HG02938 (cell line): ENCODE measurements at regions not wholly inside any gene's neighbourhood (a gene's known extent, or its start where the extent isn't known, plus 50 kb on each side); places are given as distances from the start of the nearest gene placed in this dataset.
"Not testable (repeated sequence)": the region's sequence is repeated elsewhere in the genome, so short reads cannot be mapped to it uniquely, and the experiment has no call there.

Experiments used
- ATAC-seq: cut with Tn5 transposase; IDR thresholded peaks from one replicate; pipeline ENCODE4 v1.9.1; 2021; ENCODE audit warnings: mild to moderate bottlenecking, moderate library complexity; ENCODE audit not compliant: unreplicated experiment

DNA sequence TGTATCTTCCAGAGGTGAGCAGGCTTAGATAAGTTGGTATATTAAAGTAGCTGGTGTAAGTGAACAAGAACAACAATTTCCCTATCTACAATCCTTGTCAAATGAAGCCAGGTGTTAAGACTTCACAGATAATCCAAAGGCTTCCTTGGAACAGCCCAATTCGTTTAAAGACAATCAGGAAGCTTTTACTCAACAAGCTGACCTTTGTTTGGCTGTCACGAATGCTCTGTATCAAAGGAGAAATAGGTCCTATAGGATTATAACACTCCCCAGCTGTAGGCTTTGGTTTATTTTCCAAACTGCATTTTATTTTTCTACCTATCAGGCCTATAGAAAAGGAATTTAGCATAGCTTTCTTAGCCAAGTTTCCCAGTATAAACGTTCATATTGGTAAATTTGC is 766.5 kb upstream of the GOT2 start:
- no peak for ATAC-seq

- ATAC-seq = no peak
These were observed 753.0 kb upstream of the GOT2 start for GRCh38 chr16:59487067-59487466.

DNA sequence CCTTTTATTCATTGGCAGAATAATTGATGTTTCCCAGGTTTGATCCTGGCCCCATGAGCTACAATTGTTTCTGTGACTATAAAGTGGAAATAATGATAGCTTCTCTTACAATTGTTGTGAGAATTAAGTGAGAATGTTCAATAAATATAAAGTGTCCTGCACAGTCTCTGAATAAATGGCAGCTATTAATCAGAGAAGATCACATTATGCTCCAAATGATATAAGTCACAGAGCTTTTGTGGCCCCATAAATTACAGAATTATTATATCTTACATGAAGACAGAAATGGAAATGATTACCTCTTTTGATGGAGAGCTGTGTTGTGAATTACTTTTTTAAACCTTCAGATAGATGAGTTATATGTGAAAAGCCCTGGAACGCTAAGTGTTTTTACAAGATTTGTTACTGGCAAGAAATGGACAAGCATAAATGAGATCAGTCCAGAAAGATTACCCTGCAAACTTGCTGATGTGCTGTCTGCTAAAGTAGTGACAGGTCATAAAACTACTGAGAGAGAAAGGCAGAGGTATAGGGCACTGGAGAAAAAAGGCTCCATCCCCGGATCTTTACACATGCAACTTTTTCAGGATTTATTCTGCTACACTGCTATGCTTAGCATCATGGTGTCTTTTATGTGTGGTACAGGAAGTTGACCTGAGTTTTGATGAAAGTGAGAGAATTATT is 750.9 kb upstream of the GOT2 start:
- no peak for ATAC-seq

GRCh38 chr16:59478838-59479237 is 744.7 kb upstream of the GOT2 start:
- ATAC-seq = no peak

GRCh38 chr16:59470556-59470955 is 736.4 kb upstream of the GOT2 start:
- no peak for ATAC-seq

GRCh38 chr16:59469266-59469665 is 735.1 kb upstream of the GOT2 start:
- no peak for ATAC-seq

GRCh38 chr16:59463776-59464175 is 729.7 kb upstream of the GOT2 start:
- ATAC-seq = no peak

GRCh38 chr16:59459806-59460205 is 725.7 kb upstream of the GOT2 start:
- ATAC-seq = no peak

- ATAC-seq = no peak
These were observed 721.4 kb upstream of the GOT2 start for GRCh38 chr16:59455497-59455896.

DNA sequence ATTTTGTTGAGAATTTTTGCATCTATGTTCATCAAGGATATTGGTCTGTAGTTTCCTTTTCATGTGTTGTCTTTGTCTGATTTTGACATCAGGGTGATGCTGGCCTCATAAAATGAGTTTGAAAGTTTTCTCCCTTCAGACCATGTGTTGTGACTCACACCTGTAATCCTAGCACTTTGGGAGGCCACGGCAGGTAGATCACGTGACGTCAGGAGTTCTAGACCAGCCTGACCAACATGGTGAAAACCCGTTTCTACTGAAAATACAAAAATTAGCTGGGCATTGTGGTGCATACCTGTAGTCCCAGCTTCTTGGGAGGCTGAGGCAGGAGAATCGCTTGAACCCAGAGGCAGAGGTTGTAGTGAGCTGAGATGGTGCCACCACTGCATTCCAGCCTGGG is 716.4 kb upstream of the GOT2 start:
- not testable (repeated sequence) for ATAC-seq

GRCh38 chr16:59440502-59440901 is 706.4 kb upstream of the GOT2 start:
- ATAC-seq = no peak

DNA sequence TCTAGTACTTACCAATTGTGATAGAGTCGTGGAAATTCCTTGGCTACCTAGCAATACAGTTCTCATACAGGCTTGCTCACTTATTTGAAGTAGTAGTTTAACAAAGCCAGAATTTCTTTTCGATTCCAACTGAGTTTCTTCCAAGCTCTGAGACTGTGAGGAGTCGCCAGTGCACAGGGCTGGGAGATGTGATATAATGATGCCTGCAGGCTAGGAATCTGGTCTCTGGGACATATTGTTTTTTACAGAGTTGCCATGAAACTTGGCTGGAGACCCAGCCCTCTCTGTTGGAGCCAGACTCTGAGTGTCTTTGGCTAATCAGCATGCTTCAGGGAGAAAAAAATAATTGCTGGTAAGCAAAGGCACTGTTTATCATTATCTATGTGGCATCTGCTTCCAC is 698.8 kb upstream of the GOT2 start:
- no peak for ATAC-seq

DNA sequence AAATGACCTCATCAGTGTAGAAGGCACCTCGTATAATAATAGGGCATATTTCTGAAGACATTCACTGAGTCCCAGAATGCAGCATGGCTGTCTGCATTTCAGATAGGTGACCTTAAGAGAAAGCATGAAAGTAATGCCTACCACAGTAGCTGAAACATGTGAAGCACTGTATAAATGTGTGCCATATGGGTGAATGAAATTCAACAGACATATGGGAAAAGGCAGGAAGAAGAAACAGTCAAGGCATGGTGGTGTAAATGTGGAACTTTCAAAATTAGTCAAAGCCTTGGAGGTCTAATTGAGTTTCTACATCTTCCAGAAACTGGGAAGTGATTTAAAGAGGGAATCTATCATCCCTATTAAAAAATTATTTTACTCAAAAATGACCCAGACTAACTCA is 698.2 kb upstream of the GOT2 start:
- no peak for ATAC-seq

DNA sequence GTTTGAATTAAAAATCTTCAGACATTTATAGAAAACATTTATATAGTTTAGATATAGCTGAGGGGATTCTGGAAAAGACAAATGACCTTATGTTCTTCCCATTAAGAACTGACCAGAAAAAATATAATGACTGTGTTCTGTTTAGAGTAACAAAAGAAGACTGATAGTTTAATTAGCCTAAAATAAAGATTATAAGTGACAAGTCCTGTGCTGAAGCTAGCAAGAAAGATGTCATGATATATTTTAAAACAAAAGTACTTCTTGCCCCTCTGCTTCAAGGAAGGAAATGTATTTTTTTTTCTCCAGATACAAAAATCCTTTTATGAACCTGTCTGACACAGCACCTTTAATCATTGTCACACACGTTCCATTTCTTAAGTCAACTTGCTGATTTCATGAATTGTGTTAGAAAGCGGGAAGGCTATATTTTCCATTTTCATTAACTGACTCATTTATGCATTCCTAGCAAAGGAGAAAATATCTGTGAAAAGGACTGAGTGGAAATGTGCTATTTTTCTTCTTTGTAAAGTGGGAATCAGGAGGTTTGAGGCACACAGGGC is 690.7 kb upstream of the GOT2 start:
- no peak for ATAC-seq

DNA sequence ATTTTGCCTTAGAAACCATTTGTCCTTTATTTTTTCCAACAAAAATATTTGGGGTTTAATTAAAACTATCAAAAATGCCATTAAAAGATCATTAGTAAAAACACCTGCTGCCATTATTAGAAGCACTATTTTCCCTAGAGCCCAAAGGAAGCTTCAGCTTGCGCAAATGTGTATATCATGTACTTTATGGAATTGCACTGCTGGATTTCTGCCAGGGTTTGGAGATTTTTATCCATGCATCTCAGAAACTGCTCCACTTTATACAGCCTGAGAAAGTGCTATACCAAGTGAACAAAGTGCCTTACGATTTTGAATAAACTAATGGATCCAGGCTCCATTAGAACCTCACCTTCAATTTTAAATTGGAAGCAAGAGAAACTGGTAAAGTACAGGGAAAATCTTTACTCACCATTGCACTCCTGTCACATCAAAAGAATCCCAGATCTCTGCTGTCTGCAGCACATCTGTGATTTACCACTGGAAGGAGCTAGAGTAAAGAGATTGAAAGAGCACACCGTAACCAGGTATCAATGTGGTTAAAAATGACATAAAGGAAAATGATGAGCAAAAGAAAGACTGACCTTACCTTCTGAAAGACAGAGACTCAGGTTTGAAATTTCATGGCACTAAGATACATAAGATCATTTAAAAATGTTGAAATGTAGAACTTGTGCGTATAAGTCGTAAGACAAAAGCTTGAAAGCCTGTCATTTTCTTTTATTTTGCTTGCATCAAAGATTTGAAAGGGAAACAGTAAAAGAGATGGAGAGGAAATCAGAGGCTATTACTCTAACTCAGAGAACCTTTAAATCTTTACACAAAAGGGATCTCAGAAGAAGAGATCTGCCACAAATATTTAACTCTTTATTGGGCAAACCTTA is 678.1 kb upstream of the GOT2 start:
- ATAC-seq = no peak

- ATAC-seq = no peak
These were observed 676.3 kb upstream of the GOT2 start for GRCh38 chr16:59410451-59410850.

DNA sequence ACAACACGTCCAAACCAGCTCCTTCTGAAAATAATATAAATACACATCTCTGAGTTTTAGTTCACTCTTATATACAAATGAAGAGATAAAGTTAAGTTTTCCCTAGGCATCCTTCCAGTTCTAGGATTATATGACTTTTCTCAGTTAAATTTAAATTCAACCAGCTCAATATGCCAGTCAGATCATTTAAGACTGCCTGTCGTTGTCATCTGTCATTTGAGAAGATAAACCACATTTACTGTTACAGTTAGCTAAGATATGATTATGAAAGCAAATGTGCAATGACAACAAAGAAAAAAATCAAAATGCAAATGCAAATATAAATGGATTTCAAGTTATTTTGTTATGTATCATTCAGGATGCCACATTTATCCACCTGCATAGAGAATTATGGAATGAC is 671.7 kb upstream of the GOT2 start:
- no peak for ATAC-seq

GRCh38 chr16:59404509-59404908 is 670.4 kb upstream of the GOT2 start:
- ATAC-seq = no peak

- ATAC-seq = no peak
These were observed 666.7 kb upstream of the GOT2 start for GRCh38 chr16:59400830-59401229.

- no peak for ATAC-seq
These were observed 663.5 kb upstream of the GOT2 start for GRCh38 chr16:59397638-59398037.

DNA sequence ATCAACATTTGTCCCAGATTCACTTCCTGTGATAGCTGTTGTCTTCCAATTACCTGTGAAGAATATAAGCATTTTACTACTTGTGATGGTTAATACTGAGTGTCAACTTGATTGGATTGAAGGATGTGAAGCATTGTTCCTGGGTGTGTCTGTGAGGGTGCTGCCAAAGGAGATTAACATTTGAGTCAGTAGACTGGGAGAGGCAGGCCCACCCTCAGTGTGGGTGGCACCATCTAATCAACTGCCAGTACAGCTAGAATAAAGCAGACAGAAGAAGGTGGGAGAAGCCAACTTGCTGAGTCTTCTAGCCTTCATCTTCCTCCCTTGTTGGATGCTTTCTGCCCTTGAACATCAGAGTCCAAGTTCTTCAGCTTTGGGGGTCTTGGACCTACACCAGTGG is 660.4 kb upstream of the GOT2 start:
- ATAC-seq = no peak

DNA sequence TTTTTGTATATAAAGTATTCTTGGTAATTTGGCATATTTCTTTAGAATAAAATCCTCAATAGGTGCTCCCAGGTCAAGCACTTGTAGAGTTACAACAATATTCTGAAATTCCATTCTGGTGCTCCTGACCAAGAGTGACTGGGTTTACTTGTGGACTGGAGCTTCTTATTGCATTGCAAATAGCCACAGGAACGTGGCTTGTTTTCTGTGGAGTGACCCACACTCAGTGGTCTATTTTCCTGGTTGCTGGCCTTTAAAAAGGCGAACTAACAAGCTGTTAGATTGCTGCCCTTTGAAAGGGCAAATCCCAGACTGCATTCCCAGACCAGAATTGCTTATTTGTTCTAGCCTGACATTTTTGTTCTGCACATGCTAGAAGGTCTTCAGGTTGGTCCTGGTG is 658.8 kb upstream of the GOT2 start:
- no peak for ATAC-seq
